HFFc6 (cell line): ENCODE measurements at regions not wholly inside any gene's neighbourhood (a gene's known extent, or its start where the extent isn't known, plus 50 kb on each side); places are given as distances from the start of the nearest gene placed in this dataset.

Experiments
- DNase-seq: peaks from one replicate; pipeline ENCODE4 v3.0.0-alpha.2; 2018
- H3K27ac Mint-ChIP-seq: 2 replicates; pipeline ENCODE4 v1.8.0; 2020; ENCODE audit warnings: mild to moderate bottlenecking, mixed read lengths
- H3K27me3 Mint-ChIP-seq: 2 replicates; pipeline ENCODE4 v1.8.0; 2021; ENCODE audit warnings: mild to moderate bottlenecking, moderate library complexity, mixed read lengths; ENCODE audit not compliant: insufficient read depth
- H3K36me3 Mint-ChIP-seq: 2 replicates; pipeline ENCODE4 v1.8.0; 2021; ENCODE audit warnings: low read depth, mixed read lengths
- H3K4me1 Mint-ChIP-seq: 2 replicates; pipeline ENCODE4 v1.8.0; 2020; ENCODE audit warnings: low read depth, mixed read lengths
- H3K4me3 Mint-ChIP-seq: 2 replicates; pipeline ENCODE4 v1.8.0; 2020; ENCODE audit warnings: mild to moderate bottlenecking, moderate library complexity, mixed read lengths
- H3K9me3 Mint-ChIP-seq: 2 replicates; pipeline ENCODE4 v1.8.0; 2020; ENCODE audit warnings: mild to moderate bottlenecking, mixed read lengths
- CTCF ChIP-seq: fragments of 200-600 bp; sonication (generic); IDR thresholded peaks from 2 replicates; pipeline ENCODE4 v1.5.0; 2021; ENCODE audit warnings: antibody characterized with exemption, mild to moderate bottlenecking

- Mint-ChIP-seq H3K9me3 (peaks cover 5% of the 10 kb centered on the region; the same call in 1 of the 2 replicates), H3K36me3 (no peaks in the 10 kb centered on the region), H3K27me3 (no peaks in the 10 kb centered on the region), H3K27ac (no peak overlapping the region), H3K4me1 (no peaks in the 10 kb centered on the region), H3K4me3 (no peak overlapping the region)
- DNase-seq = no peak
- no peak for TF ChIP-seq CTCF
Measured at GRCh38 chr2:146161256-146161882, 1641.5 kb upstream of the ZEB2 start.

- Mint-ChIP-seq H3K4me1 (no peaks in the 10 kb centered on the region), H3K4me3 (no peak overlapping the region), H3K36me3 (no peaks in the 10 kb centered on the region), H3K9me3 (peaks cover 8% of the 10 kb centered on the region; the same call in 1 of the 2 replicates), H3K27ac (no peak overlapping the region), H3K27me3 (no peaks in the 10 kb centered on the region)
- TF ChIP-seq CTCF = no peak
- no peak for DNase-seq
Measured at GRCh38 chr2:146158072-146158674, 1638.3 kb upstream of the ZEB2 start.

- Mint-ChIP-seq H3K9me3 (peaks cover 7% of the 10 kb centered on the region; the same call in 1 of the 2 replicates), H3K4me1 (no peaks in the 10 kb centered on the region), H3K27ac (no peak overlapping the region), H3K27me3 (no peaks in the 10 kb centered on the region), H3K36me3 (no peaks in the 10 kb centered on the region), H3K4me3 (no peak overlapping the region)
- no peak for TF ChIP-seq CTCF
- no peak for DNase-seq
Measured at GRCh38 chr2:146147448-146148012, 1627.6 kb upstream of the ZEB2 start.

- Mint-ChIP-seq H3K9me3 (peaks cover 4% of the 10 kb centered on the region; the same call in 1 of the 2 replicates), H3K27me3 (no peaks in the 10 kb centered on the region), H3K4me1 (no peaks in the 10 kb centered on the region), H3K4me3 (no peak overlapping the region), H3K27ac (no peak overlapping the region), H3K36me3 (no peaks in the 10 kb centered on the region)
- TF ChIP-seq CTCF = no peak
- no peak for DNase-seq
Measured at GRCh38 chr2:146143971-146144370, 1624.1 kb upstream of the ZEB2 start.

- H3K27ac Mint-ChIP-seq = no peak overlapping the region
- H3K36me3 Mint-ChIP-seq = no peaks in the 10 kb centered on the region
- DNase-seq = no peak
- no peaks in the 10 kb centered on the region for H3K4me1 Mint-ChIP-seq
- peaks cover 8% of the 10 kb centered on the region for H3K9me3 Mint-ChIP-seq
- H3K27me3 Mint-ChIP-seq = no peaks in the 10 kb centered on the region
- no peak overlapping the region for H3K4me3 Mint-ChIP-seq
- no peak for TF ChIP-seq CTCF
Measured at GRCh38 chr2:146138820-146139219, 1618.9 kb upstream of the ZEB2 start.
